NCI-H82 (cell line): ENCODE measurements at regions not wholly inside any gene's neighbourhood (a gene's known extent, or its start where the extent isn't known, plus 50 kb on each side); places are given as distances from the start of the nearest gene placed in this dataset.
"Not testable (repeated sequence)": the region's sequence is repeated elsewhere in the genome, so short reads cannot be mapped to it uniquely, and the experiment has no call there.

Experiments
- DNase-seq: peaks from one replicate; lab custom pipeline; 2025; lab: John Stamatoyannopoulos, UW

- DNase-seq, result no peak
Observed at GRCh38 chr4:104549736-104550135, 55.0 kb upstream of the CXXC4 start.

- no peak for DNase-seq
Observed at GRCh38 chr4:104559502-104559901, 64.8 kb upstream of the CXXC4 start.

- no peak for DNase-seq
Observed at GRCh38 chr4:104571341-104571740, 76.6 kb upstream of the CXXC4 start.

GRCh38 chr4:104574371-104574770 is 79.7 kb upstream of the CXXC4 start:
- no peak for DNase-seq

GRCh38 chr4:104575278-104575677 is 80.6 kb upstream of the CXXC4 start:
- DNase-seq, result no peak

- no peak for DNase-seq
Observed at GRCh38 chr4:104577405-104577804, 82.7 kb upstream of the CXXC4 start.

GRCh38 chr4:104581476-104581875 is 86.8 kb upstream of the CXXC4 start:
- DNase-seq, result not testable (repeated sequence)

GRCh38 chr4:104582056-104582455 is 87.4 kb upstream of the CXXC4 start:
- not testable (repeated sequence) for DNase-seq

- no peak for DNase-seq
Observed at GRCh38 chr4:104589264-104589868, 94.7 kb upstream of the CXXC4 start.

- DNase-seq, result peak; percentile 98
Observed at GRCh38 chr4:104591510-104591911, 96.8 kb upstream of the CXXC4 start.

GRCh38 chr4:104592183-104592582 is 97.5 kb upstream of the CXXC4 start:
- DNase-seq, result peak; percentile 45

GRCh38 chr4:104593019-104593418 is 98.3 kb upstream of the CXXC4 start:
- peak; percentile 35 for DNase-seq

GRCh38 chr4:104596189-104596588 is 101.5 kb upstream of the CXXC4 start:
- DNase-seq, result no peak

- DNase-seq, result no peak
Observed at GRCh38 chr4:104615496-104615895, 120.8 kb upstream of the CXXC4 start.

GRCh38 chr4:104615926-104616325 is 121.2 kb upstream of the CXXC4 start:
- no peak for DNase-seq

GRCh38 chr4:104616401-104616820 is 121.7 kb upstream of the CXXC4 start:
- DNase-seq, result no peak

GRCh38 chr4:104625706-104626105 is 131.0 kb upstream of the CXXC4 start:
- DNase-seq, result no peak

- DNase-seq, result no peak
Observed at GRCh38 chr4:104629601-104630000, 134.9 kb upstream of the CXXC4 start.

- no peak for DNase-seq
Observed at GRCh38 chr4:104630272-104630671, 135.6 kb upstream of the CXXC4 start.

- no peak for DNase-seq
Observed at GRCh38 chr4:104631000-104631399, 136.3 kb upstream of the CXXC4 start.

GRCh38 chr4:104641418-104641817 is 146.7 kb upstream of the CXXC4 start:
- peak; percentile 79 for DNase-seq

GRCh38 chr4:104642521-104642920 is 147.8 kb upstream of the CXXC4 start:
- no peak for DNase-seq

GRCh38 chr4:104643805-104644204 is 149.1 kb upstream of the CXXC4 start:
- no peak for DNase-seq

- DNase-seq, result no peak
Observed at GRCh38 chr4:104649631-104650030, 154.9 kb upstream of the CXXC4 start.
